Transverse colon (tissue), 1 donor: ENCODE measurements at regions not wholly inside any gene's neighbourhood (a gene's known extent, or its start where the extent isn't known, plus 50 kb on each side); places are given as distances from the start of the nearest gene placed in this dataset.

Experiments
- EP300 ChIP-seq: sonication (generic); formaldehyde crosslinking; IDR thresholded peaks from one replicate; pipeline ENCODE4 v1.6.1; 2017; ENCODE audit warnings: antibody characterized with exemption, low read depth
- POLR2A ChIP-seq: fragments of 450-650 bp; IDR thresholded peaks from one replicate; pipeline ENCODE4 v1.6.1; 2016; ENCODE audit warnings: antibody characterized with exemption, mild to moderate bottlenecking, moderate library complexity

DNA sequence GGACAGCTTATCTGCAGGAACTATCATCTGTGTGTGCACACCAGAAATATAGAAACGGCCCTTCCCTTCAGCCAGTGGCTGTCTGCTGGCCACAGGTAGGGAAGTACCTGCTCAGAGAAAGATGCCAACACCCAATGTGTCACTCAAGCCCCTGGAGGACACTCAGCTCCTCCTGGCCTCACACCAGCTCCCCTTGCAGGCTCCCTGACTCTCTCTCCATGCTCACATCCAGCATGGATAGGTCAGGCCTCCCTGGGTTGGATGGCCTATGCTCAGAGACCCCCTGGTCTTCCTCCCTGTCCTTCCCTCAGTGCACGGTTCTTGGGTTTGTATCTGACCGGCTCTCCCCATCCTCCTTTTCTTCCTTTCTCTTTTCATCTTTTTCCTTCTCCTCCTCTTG is 202.1 kb downstream of the BCL11B start:
- TF ChIP-seq POLR2A (no peak), EP300 (no peak)
